22Rv1 (cell line): ENCODE measurements at regions not wholly inside any gene's neighbourhood (a gene's known extent, or its start where the extent isn't known, plus 50 kb on each side); places are given as distances from the start of the nearest gene placed in this dataset.

Experiments
- H3K27ac ChIP-seq: fragments of 450-650 bp; 2 replicates; pipeline ENCODE4 v1.5.1; 2017
- CTCF ChIP-seq: fragments of 450-650 bp; IDR thresholded peaks from 2 replicates; pipeline ENCODE4 v1.5.1; 2017; ENCODE audit warnings: mild to moderate bottlenecking
- ZFX ChIP-seq: fragments of 450-650 bp; IDR thresholded peaks from 2 replicates; pipeline ENCODE4 v1.6.1; 2017; ENCODE audit warnings: antibody characterized with exemption, borderline replicate concordance

- no peak for TF ChIP-seq ZFX
- TF ChIP-seq CTCF, result no peak
- no peak overlapping the region for H3K27ac ChIP-seq
Observed at GRCh38 chr2:138236142-138236541, 265.4 kb upstream of the SPOPL start.

GRCh38 chr2:138237667-138238384 lies 263.7 kb upstream of the SPOPL start:
- TF ChIP-seq ZFX (no peak), CTCF (no peak)

GRCh38 chr2:138238908-138239307 lies 262.7 kb upstream of the SPOPL start:
- H3K27ac ChIP-seq, result no peak overlapping the region
- no peak for TF ChIP-seq ZFX
- no peak for TF ChIP-seq CTCF

More at GRCh38 chr2:138237667-138238384, 263.7 kb upstream of the SPOPL start:
- no peak overlapping the region for H3K27ac ChIP-seq

GRCh38 chr2:138239902-138240491 lies 261.6 kb upstream of the SPOPL start:
- H3K27ac ChIP-seq, result no peak overlapping the region
- TF ChIP-seq CTCF, result no peak
- TF ChIP-seq ZFX, result no peak

- TF ChIP-seq ZFX (no peak), CTCF (no peak)
- H3K27ac ChIP-seq, result no peak overlapping the region
Observed at GRCh38 chr2:138243372-138243771, 258.2 kb upstream of the SPOPL start.

- TF ChIP-seq ZFX, result no peak
- TF ChIP-seq CTCF, result no peak
- H3K27ac ChIP-seq, result no peak overlapping the region
Observed at GRCh38 chr2:138244501-138244925, 257.1 kb upstream of the SPOPL start.

GRCh38 chr2:138245310-138245709 lies 256.3 kb upstream of the SPOPL start:
- no peak overlapping the region for H3K27ac ChIP-seq
- TF ChIP-seq ZFX, result no peak
- no peak for TF ChIP-seq CTCF
